H1 (cell line): ENCODE measurements at regions not wholly inside any gene's neighbourhood (a gene's known extent, or its start where the extent isn't known, plus 50 kb on each side); places are given as distances from the start of the nearest gene placed in this dataset.

Experiments used
- CEBPB ChIP-seq: IDR thresholded peaks from 2 replicates; pipeline ENCODE4 v1.6.1; 2012; ENCODE audit warnings: low read depth, low read length
- CHD7 ChIP-seq: fragments of 300-600 bp; sonication (generic); IDR thresholded peaks from 2 replicates; pipeline ENCODE4 v1.7.1; 2012; ENCODE audit warnings: low read length, moderate library complexity, mild to moderate bottlenecking, inconsistent platforms; ENCODE audit not compliant: insufficient replicate concordance
- FOSL1 ChIP-seq: IDR thresholded peaks from 2 replicates; pipeline ENCODE4 v1.6.1; 2011; ENCODE audit warnings: mild to moderate bottlenecking, low read depth, low read length, moderate library complexity; ENCODE audit not compliant: insufficient read depth
- GTF2F1 ChIP-seq: IDR thresholded peaks from 2 replicates; pipeline ENCODE4 v1.6.1; 2012; ENCODE audit warnings: low read depth, low read length, improper control_type of control experiment, borderline replicate concordance
- HDAC2 ChIP-seq, 2 experiments: fragments of 300-600 bp in 1 of 2; sonication (generic) in 1 of 2; IDR thresholded peaks; 2 replicates each; pipeline ENCODE4 v1.6.1; 2011 to 2012; ENCODE audit warnings: low read depth in 2 of 2, low read length in 2 of 2, mild to moderate bottlenecking in 2 of 2, moderate library complexity in 2 of 2, borderline replicate concordance in 1 of 2, inconsistent platforms in 1 of 2
- RFX5 ChIP-seq: IDR thresholded peaks from 2 replicates; pipeline ENCODE4 v1.6.1; 2011; ENCODE audit warnings: low read depth, low read length, improper control_type of control experiment, borderline replicate concordance
- RXRA ChIP-seq: IDR thresholded peaks from 2 replicates; pipeline ENCODE4 v1.6.1; 2011; ENCODE audit warnings: low read depth, mild to moderate bottlenecking, low read length, moderate library complexity; ENCODE audit not compliant: insufficient read depth
- SAP30 ChIP-seq: fragments of 300-600 bp; sonication (generic); IDR thresholded peaks from 2 replicates; pipeline ENCODE4 v1.7.1; 2012; ENCODE audit warnings: low read length, moderate library complexity, mild to moderate bottlenecking, inconsistent platforms; ENCODE audit not compliant: insufficient read depth, insufficient replicate concordance
- SRF ChIP-seq: IDR thresholded peaks from 2 replicates; pipeline ENCODE4 v1.6.1; 2011; ENCODE audit warnings: mild to moderate bottlenecking, low read depth, low read length, moderate library complexity
- TAF1 ChIP-seq: IDR thresholded peaks from 2 replicates; pipeline ENCODE4 v1.6.1; 2011; ENCODE audit warnings: mild to moderate bottlenecking, low read depth, low read length
- TAF7 ChIP-seq: optimal IDR thresholded peaks from 2 replicates; pipeline ENCODE3; 2011; ENCODE audit warnings: low read depth, mild to moderate bottlenecking, inconsistent platforms, low read length, moderate library complexity, borderline replicate concordance

GRCh38 chr6:113381959-113382358 is 475.2 kb upstream of the MARCKS start (continued):
- TF ChIP-seq CHD7, result no peak
- TF ChIP-seq RFX5, result no peak
- TF ChIP-seq TAF1, result no peak
- no peak for TF ChIP-seq TAF7
- TF ChIP-seq GTF2F1, result no peak
- no peak for TF ChIP-seq SAP30
- no peak for TF ChIP-seq FOSL1
- TF ChIP-seq RXRA, result no peak
- no peak for TF ChIP-seq CEBPB
- TF ChIP-seq HDAC2 (IDR thresholded peaks at IDR 0.05; ENCODE audit: borderline replicate concordance in 1 of 2, low read depth in 2 of 2, low read length in 2 of 2), result no peak
- TF ChIP-seq SRF, result no peak
